HG02973 (cell line): ENCODE measurements at regions not wholly inside any gene's neighbourhood (a gene's known extent, or its start where the extent isn't known, plus 50 kb on each side); places are given as distances from the start of the nearest gene placed in this dataset.

Experiments used
- ATAC-seq: cut with Tn5 transposase; IDR thresholded peaks from one replicate; pipeline ENCODE4 v1.9.1; 2021; ENCODE audit warnings: moderate library complexity; ENCODE audit not compliant: unreplicated experiment

DNA sequence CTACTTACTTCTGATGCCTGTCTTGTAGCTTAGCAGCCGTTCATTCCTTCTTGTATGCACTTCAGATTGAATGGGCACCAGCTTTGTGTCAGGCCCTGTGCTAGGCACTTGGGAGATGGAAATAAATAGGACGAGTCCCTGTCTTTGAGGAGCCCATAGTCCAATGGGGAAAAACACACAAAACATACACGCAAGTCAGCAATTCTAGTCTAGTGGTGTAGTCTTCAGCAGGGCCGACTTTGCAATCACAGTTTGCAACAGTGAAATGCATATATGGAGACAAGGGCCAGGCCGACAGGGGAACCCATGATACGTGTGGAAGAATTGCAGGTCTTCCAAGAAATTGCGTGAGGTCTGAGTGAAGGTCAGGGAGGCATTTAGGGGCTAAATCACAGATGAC is 262.6 kb downstream of the MAF start:
- no peak for ATAC-seq

GRCh38 chr16:79336437-79337229 is 263.9 kb downstream of the MAF start:
- ATAC-seq: no peak

GRCh38 chr16:79334127-79334526 is 266.4 kb downstream of the MAF start:
- ATAC-seq: no peak

DNA sequence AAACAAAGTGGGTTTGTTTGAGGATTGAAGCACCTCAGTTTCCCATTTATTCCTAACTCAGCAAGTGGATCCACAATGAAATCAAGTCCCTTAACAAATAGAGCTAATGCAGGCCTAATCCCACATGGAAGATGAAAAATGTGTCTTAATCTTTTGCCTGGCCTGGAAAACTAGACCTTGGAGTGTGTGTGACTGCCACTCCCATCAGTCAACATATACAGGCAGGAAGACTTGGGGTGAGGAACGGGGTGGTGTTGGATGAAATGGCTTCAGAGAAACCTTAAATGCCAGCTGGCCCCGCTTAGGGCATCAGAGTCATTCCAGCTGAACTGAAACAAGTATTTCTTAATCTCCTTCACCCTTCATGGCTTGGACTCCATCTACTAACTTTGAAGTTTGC is 269.5 kb downstream of the MAF start:
- no peak for ATAC-seq

- no peak for ATAC-seq
These were observed 270.6 kb downstream of the MAF start for GRCh38 chr16:79329967-79330366.

GRCh38 chr16:79329166-79329521 is 271.4 kb downstream of the MAF start:
- no peak for ATAC-seq

GRCh38 chr16:79328402-79329165 is 272.0 kb downstream of the MAF start:
- no peak for ATAC-seq

GRCh38 chr16:79327836-79328235 is 272.7 kb downstream of the MAF start:
- no peak for ATAC-seq

DNA sequence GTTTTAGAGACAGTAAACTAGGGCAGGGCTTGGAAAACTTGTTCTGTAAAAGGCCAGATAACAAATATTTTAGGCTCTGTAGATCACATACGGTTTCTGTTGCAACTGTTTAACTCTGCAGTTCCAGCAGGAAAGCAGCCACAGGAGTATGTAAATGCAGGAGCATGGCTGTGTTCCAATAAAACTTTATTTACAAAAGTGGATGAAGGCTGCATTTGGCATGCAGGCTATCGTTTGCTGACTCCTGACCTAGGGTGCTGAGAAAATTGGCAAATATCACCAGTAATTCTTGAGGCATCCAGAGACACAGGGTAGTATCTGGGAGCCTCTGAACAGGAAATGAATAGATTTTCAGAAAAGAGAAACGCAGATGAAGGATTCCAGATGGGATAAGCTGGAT is 274.0 kb downstream of the MAF start:
- ATAC-seq: no peak

- no peak for ATAC-seq
These were observed 275.2 kb downstream of the MAF start for GRCh38 chr16:79325226-79325945.

DNA sequence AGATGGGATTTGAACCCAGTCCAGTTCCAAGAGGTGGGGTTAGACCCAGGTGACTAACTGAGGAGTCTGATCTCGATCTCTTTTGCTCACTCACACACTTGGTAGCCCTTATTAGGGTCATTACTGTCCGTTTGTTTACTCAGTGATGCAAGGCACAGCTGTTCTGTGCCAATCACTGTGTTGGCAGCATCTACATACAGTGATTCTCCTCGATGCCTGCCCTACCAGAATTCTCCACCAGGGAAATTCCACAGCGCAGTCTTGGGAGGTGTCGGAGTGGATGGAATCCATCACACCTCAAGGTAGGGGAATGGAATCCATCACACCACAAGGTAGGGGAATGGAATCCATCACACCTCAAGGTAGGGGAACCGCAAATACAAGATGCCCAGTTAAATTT is 279.6 kb downstream of the MAF start:
- no peak for ATAC-seq

GRCh38 chr16:79318143-79318899 is 282.2 kb downstream of the MAF start:
- no peak for ATAC-seq

GRCh38 chr16:79317521-79317920 is 283.0 kb downstream of the MAF start:
- no peak for ATAC-seq

DNA sequence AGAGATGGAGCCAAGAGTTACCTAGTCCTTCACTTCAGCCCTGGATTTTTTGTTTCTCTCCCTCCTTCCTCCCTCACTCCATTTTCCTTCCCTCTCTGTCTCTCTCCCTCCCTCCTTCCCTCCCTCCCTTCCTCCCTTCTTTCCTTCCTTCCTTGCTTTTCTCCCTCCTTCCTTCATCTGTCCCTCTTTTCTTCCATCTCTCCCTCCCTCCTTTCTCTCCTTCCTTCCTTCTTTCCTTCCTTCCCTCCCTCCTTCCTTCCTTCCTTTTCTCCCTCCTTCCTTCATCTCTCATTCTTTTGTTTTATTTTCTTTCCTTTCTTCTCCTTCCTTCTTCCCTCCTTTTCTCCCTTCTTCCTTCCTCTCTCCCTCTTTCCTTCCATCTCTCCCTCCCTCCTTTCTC is 283.5 kb downstream of the MAF start:
- ATAC-seq: no peak

DNA sequence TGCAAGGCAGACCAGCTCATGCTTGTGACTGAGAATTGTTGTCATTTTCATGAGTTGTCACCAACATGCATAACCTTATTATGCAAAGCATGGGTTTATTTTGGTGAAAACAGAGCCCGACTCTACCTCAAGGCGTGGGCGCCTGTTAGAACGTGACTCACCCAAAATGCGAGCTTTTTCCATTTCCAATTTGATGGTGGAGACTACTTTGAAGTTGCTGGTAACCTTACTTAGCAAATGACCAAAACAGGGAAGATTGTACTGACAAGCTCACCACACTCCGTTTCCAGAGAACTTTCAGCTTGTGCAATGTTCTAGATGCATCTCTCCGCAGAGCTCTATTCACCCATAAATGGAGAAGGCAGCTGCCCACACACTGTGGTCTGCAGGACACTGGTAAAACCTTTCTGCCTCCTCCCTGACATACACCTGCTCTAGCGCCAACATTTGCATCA is 284.5 kb downstream of the MAF start:
- ATAC-seq: peak; percentile 90

DNA sequence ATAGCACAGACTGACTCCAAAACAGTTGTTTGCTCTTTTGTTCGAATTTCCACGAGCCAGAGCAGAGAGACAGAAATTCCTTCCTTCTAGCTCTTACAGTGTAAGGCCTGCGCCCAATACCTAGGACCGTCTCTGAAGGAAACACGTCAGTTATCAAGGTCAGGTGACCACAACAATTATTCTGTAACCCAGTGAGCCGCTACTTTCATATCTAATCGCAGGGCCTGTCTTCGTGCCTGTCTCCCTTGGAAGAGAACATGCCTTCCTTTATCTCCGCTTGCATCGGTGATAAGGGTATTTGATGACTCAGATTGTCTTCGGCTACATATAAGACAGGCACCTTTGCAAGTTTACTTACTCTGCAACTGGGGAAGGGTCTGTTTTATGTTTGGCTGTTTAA is 288.0 kb downstream of the MAF start:
- no peak for ATAC-seq

- no peak for ATAC-seq
These were observed 289.8 kb downstream of the MAF start for GRCh38 chr16:79310710-79311109.

- no peak for ATAC-seq
These were observed 290.9 kb downstream of the MAF start for GRCh38 chr16:79309606-79310005.

DNA sequence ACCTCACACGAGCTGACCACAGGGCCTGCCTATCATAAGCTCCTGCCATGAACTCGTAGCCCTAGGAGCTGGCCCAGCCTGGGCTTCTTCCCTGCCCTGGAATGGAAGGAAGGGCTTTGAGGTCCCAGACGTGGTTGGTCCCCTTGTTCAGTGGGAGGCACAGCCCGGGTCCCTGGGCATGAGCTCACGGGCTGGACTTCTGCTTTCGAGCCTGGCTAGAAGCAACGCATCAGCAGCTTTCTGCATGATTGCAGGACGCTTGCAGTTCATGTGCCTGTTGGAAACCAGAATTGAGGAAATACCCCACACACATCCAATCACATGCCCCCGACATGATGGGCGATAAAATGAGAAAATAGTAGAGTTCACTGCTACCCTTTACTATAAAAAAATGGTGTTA is 293.3 kb downstream of the MAF start:
- no peak for ATAC-seq

GRCh38 chr16:79305074-79305473 is 295.5 kb downstream of the MAF start:
- ATAC-seq: no peak

- ATAC-seq: no peak
These were observed 296.6 kb downstream of the MAF start for GRCh38 chr16:79303959-79304387.
